ENCODE measurements at regions not wholly inside any gene's neighbourhood (a gene's known extent, or its start where the extent isn't known, plus 50 kb on each side); places are given as distances from the start of the nearest gene placed in this dataset.

GRCh38 chr16:13338044-13338443, 436.6 kb downstream of the SHISA9 start:
- no peak for TF ChIP-seq CTCF (IDR thresholded peaks at IDR 0.05)
- TF ChIP-seq POLR2A (IDR thresholded peaks at IDR 0.05) = no peak

Measured in right lobe of liver (tissue), 4 donors.